ENCODE measurements at regions not wholly inside any gene's neighbourhood (a gene's known extent, or its start where the extent isn't known, plus 50 kb on each side); places are given as distances from the start of the nearest gene placed in this dataset.
A peak's percentile ranks its signal among the peaks of the same experiment; 100 is the strongest.

- H3K4me1 ChIP-seq (replicated peaks), result no peaks in the 10 kb centered on the region
- no peaks in the 10 kb centered on the region for H3K36me3 ChIP-seq
- no peaks in the 10 kb centered on the region for H3K27me3 ChIP-seq (replicated peaks)
- H3K9me3 ChIP-seq (replicated peaks), result no peaks in the 10 kb centered on the region
- H3K4me3 ChIP-seq, result no peak overlapping the region
- H3K27ac ChIP-seq, result no peak overlapping the region
- no peak for DNase-seq (ENCODE audit: low read depth in 1 of 2, low spot score in 2 of 2)
Observed at GRCh38 chr1:38686927-38687255, 172.7 kb downstream of the RRAGC start.

GRCh38 chr1:38686167-38686926, 173.2 kb downstream of the RRAGC start:
- Histone ChIP-seq H3K4me3 (no peak overlapping the region), H3K4me1 (replicated peaks) (no peaks in the 10 kb centered on the region), H3K9me3 (replicated peaks) (no peaks in the 10 kb centered on the region), H3K36me3 (no peaks in the 10 kb centered on the region), H3K27ac (no peak overlapping the region), H3K27me3 (replicated peaks) (no peaks in the 10 kb centered on the region)
- no peak for DNase-seq (ENCODE audit: low read depth in 1 of 2, low spot score in 2 of 2)

- Histone ChIP-seq H3K36me3 (no peaks in the 10 kb centered on the region), H3K27me3 (replicated peaks) (no peaks in the 10 kb centered on the region), H3K4me1 (replicated peaks) (no peaks in the 10 kb centered on the region), H3K9me3 (replicated peaks) (no peaks in the 10 kb centered on the region), H3K4me3 (no peak overlapping the region), H3K27ac (no peak overlapping the region)
- DNase-seq (ENCODE audit: low read depth in 1 of 2, low spot score in 2 of 2), result no peak
Observed at GRCh38 chr1:38685388-38685787, 174.2 kb downstream of the RRAGC start.

GRCh38 chr1:38680801-38681510, 178.6 kb downstream of the RRAGC start:
- Histone ChIP-seq H3K4me3 (no peak overlapping the region), H3K27ac (no peak overlapping the region), H3K4me1 (replicated peaks) (no peaks in the 10 kb centered on the region), H3K36me3 (no peaks in the 10 kb centered on the region), H3K9me3 (replicated peaks) (no peaks in the 10 kb centered on the region), H3K27me3 (replicated peaks) (no peaks in the 10 kb centered on the region)
- peak; percentile 26 to 32 for DNase-seq (ENCODE audit: low read depth in 1 of 2, low spot score in 2 of 2)

GRCh38 chr1:38677756-38678155, 181.8 kb downstream of the RRAGC start:
- no peak overlapping the region for H3K27ac ChIP-seq
- H3K4me3 ChIP-seq, result no peak overlapping the region
- no peaks in the 10 kb centered on the region for H3K9me3 ChIP-seq (replicated peaks)
- no peaks in the 10 kb centered on the region for H3K4me1 ChIP-seq (replicated peaks)
- H3K36me3 ChIP-seq, result no peaks in the 10 kb centered on the region
- no peaks in the 10 kb centered on the region for H3K27me3 ChIP-seq (replicated peaks)
- peak in 1 of 2 experiments; percentile 21 for DNase-seq (ENCODE audit: low read depth in 1 of 2, low spot score in 2 of 2)

- no peak overlapping the region for H3K4me3 ChIP-seq
- peak in 1 of 2 experiments; percentile 28 for DNase-seq (ENCODE audit: low read depth in 1 of 2, low spot score in 2 of 2)
- H3K4me1 ChIP-seq (replicated peaks), result no peaks in the 10 kb centered on the region
- no peaks in the 10 kb centered on the region for H3K27me3 ChIP-seq (replicated peaks)
- no peaks in the 10 kb centered on the region for H3K9me3 ChIP-seq (replicated peaks)
- H3K36me3 ChIP-seq, result no peaks in the 10 kb centered on the region
- H3K27ac ChIP-seq, result no peak overlapping the region
Observed at GRCh38 chr1:38677311-38677710, 182.3 kb downstream of the RRAGC start.

GRCh38 chr1:38672692-38673091, 186.9 kb downstream of the RRAGC start:
- H3K9me3 ChIP-seq (replicated peaks), result no peaks in the 10 kb centered on the region
- H3K36me3 ChIP-seq, result no peaks in the 10 kb centered on the region
- no peaks in the 10 kb centered on the region for H3K4me1 ChIP-seq (replicated peaks)
- DNase-seq (ENCODE audit: low read depth in 1 of 2, low spot score in 2 of 2), result peak in 1 of 2 experiments; percentile 20
- no peak overlapping the region for H3K27ac ChIP-seq
- H3K4me3 ChIP-seq, result no peak overlapping the region
- H3K27me3 ChIP-seq (replicated peaks), result peaks cover 6% of the 10 kb centered on the region

- Histone ChIP-seq H3K27me3 (replicated peaks) (peaks cover 6% of the 10 kb centered on the region), H3K36me3 (no peaks in the 10 kb centered on the region), H3K4me1 (replicated peaks) (no peaks in the 10 kb centered on the region), H3K27ac (no peak overlapping the region), H3K4me3 (no peak overlapping the region), H3K9me3 (replicated peaks) (no peaks in the 10 kb centered on the region)
- DNase-seq (ENCODE audit: low read depth in 1 of 2, low spot score in 2 of 2), result peak in 1 of 2 experiments; percentile 2
Observed at GRCh38 chr1:38671221-38671620, 188.4 kb downstream of the RRAGC start.

GRCh38 chr1:38670544-38671122, 188.9 kb downstream of the RRAGC start:
- no peaks in the 10 kb centered on the region for H3K4me1 ChIP-seq (replicated peaks)
- H3K4me3 ChIP-seq, result no peak overlapping the region
- H3K9me3 ChIP-seq (replicated peaks), result no peaks in the 10 kb centered on the region
- H3K27ac ChIP-seq, result no peak overlapping the region
- DNase-seq (ENCODE audit: low read depth in 1 of 2, low spot score in 2 of 2), result peak in 1 of 2 experiments; percentile 12
- H3K36me3 ChIP-seq, result no peaks in the 10 kb centered on the region
- H3K27me3 ChIP-seq (replicated peaks), result peaks cover 6% of the 10 kb centered on the region

- peak in 1 of 2 experiments; percentile 19 for DNase-seq (ENCODE audit: low read depth in 1 of 2, low spot score in 2 of 2)
- Histone ChIP-seq H3K27ac (no peak overlapping the region), H3K9me3 (replicated peaks) (0 out of 2 replicates have a peak, but pooled peaks cover 2% of the 10 kb centered on the region), H3K4me3 (no peak overlapping the region), H3K27me3 (replicated peaks) (peaks cover 6% of the 10 kb centered on the region), H3K36me3 (no peaks in the 10 kb centered on the region), H3K4me1 (replicated peaks) (no peaks in the 10 kb centered on the region)
Observed at GRCh38 chr1:38667626-38668025, 191.9 kb downstream of the RRAGC start.

GRCh38 chr1:38662126-38662525, 197.4 kb downstream of the RRAGC start:
- Histone ChIP-seq H3K9me3 (replicated peaks) (0 out of 2 replicates have a peak, but pooled peaks cover 5% of the 10 kb centered on the region), H3K4me3 (no peak overlapping the region), H3K27ac (no peak overlapping the region), H3K27me3 (replicated peaks) (no peaks in the 10 kb centered on the region; the same call in 1 of the 2 replicates), H3K4me1 (replicated peaks) (no peaks in the 10 kb centered on the region), H3K36me3 (no peaks in the 10 kb centered on the region)
- DNase-seq (ENCODE audit: low read depth in 1 of 2, low spot score in 2 of 2), result no peak

- DNase-seq (ENCODE audit: low read depth in 1 of 2, low spot score in 2 of 2), result no peak
- Histone ChIP-seq H3K36me3 (no peaks in the 10 kb centered on the region), H3K4me3 (no peak overlapping the region), H3K4me1 (replicated peaks) (no peaks in the 10 kb centered on the region), H3K9me3 (replicated peaks) (0 out of 2 replicates have a peak, but pooled peaks cover 3% of the 10 kb centered on the region), H3K27ac (no peak overlapping the region), H3K27me3 (replicated peaks) (no peaks in the 10 kb centered on the region; the same call in 1 of the 2 replicates)
Observed at GRCh38 chr1:38658883-38659282, 200.7 kb downstream of the RRAGC start.

GRCh38 chr1:38657873-38658272, 201.7 kb downstream of the RRAGC start:
- Histone ChIP-seq H3K36me3 (no peaks in the 10 kb centered on the region), H3K27ac (no peak overlapping the region), H3K4me3 (no peak overlapping the region), H3K27me3 (replicated peaks) (no peaks in the 10 kb centered on the region; the same call in 1 of the 2 replicates), H3K9me3 (replicated peaks) (0 out of 2 replicates have a peak, but pooled peaks cover 3% of the 10 kb centered on the region), H3K4me1 (replicated peaks) (no peaks in the 10 kb centered on the region)
- no peak for DNase-seq (ENCODE audit: low read depth in 1 of 2, low spot score in 2 of 2)
